GM19239 (cell line): ENCODE measurements at regions not wholly inside any gene's neighbourhood (a gene's known extent, or its start where the extent isn't known, plus 50 kb on each side); places are given as distances from the start of the nearest gene placed in this dataset.
"Not testable (repeated sequence)": the region's sequence is repeated elsewhere in the genome, so short reads cannot be mapped to it uniquely, and the experiment has no call there.

Experiments used
- DNase-seq: peaks from one replicate; pipeline ENCODE4 v3.0.0; 2011; ENCODE audit warnings: low spot score; ENCODE audit not compliant: insufficient read length
- FAIRE-seq: peaks from 2 replicates; lab custom pipeline; 2011; peaks lifted over from hg19 to GRCh38; lab: Jason Lieb, UNC

GRCh38 chr16:85533593-85533992 lies 79.5 kb upstream of the GSE1 start:
- not testable (repeated sequence) for FAIRE-seq, DNase-seq

GRCh38 chr16:85534536-85535351 lies 78.4 kb upstream of the GSE1 start:
- DNase-seq (no peak), FAIRE-seq (no peak)

- DNase-seq (no peak), FAIRE-seq (no peak)
Measured at GRCh38 chr16:85535352-85536072, 77.6 kb upstream of the GSE1 start.

GRCh38 chr16:85536073-85536410 lies 77.1 kb upstream of the GSE1 start:
- FAIRE-seq (no peak), DNase-seq (no peak)

- no peak for FAIRE-seq
- no peak for DNase-seq
Measured at GRCh38 chr16:85536411-85537330, 76.5 kb upstream of the GSE1 start.

- no peak for DNase-seq
- FAIRE-seq, result no peak
Measured at GRCh38 chr16:85537331-85537788, 75.8 kb upstream of the GSE1 start.

- FAIRE-seq, result no peak
Measured at GRCh38 chr16:85537795-85538401, 75.2 kb upstream of the GSE1 start.

GRCh38 chr16:85539084-85539483 lies 74.0 kb upstream of the GSE1 start:
- FAIRE-seq, result no peak

More at GRCh38 chr16:85537795-85538401, 75.2 kb upstream of the GSE1 start:
- no peak for DNase-seq

GRCh38 chr16:85539629-85540291 lies 73.4 kb upstream of the GSE1 start:
- FAIRE-seq, result no peak
- DNase-seq, result no peak

More at GRCh38 chr16:85539084-85539483, 74.0 kb upstream of the GSE1 start:
- no peak for DNase-seq

- no peak for DNase-seq
- no peak for FAIRE-seq
Measured at GRCh38 chr16:85541181-85541580, 71.9 kb upstream of the GSE1 start.

GRCh38 chr16:85541619-85541979 lies 71.5 kb upstream of the GSE1 start:
- no peak for DNase-seq
- no peak for FAIRE-seq

- DNase-seq (no peak), FAIRE-seq (no peak)
Measured at GRCh38 chr16:85541980-85542900, 70.9 kb upstream of the GSE1 start.

- FAIRE-seq (no peak), DNase-seq (no peak)
Measured at GRCh38 chr16:85543536-85543935, 69.6 kb upstream of the GSE1 start.

- FAIRE-seq (no peak), DNase-seq (no peak)
Measured at GRCh38 chr16:85544016-85544415, 69.1 kb upstream of the GSE1 start.

- DNase-seq (no peak), FAIRE-seq (no peak)
Measured at GRCh38 chr16:85544668-85545067, 68.5 kb upstream of the GSE1 start.

GRCh38 chr16:85545227-85545818 lies 67.8 kb upstream of the GSE1 start:
- DNase-seq (no peak), FAIRE-seq (no peak)

GRCh38 chr16:85546585-85547447 lies 66.3 kb upstream of the GSE1 start:
- no peak for DNase-seq
- no peak for FAIRE-seq
